HT1080 (cell line): ENCODE measurements at regions not wholly inside any gene's neighbourhood (a gene's known extent, or its start where the extent isn't known, plus 50 kb on each side); places are given as distances from the start of the nearest gene placed in this dataset.

Experiments
- DNase-seq: peaks from one replicate; pipeline ENCODE4 v3.0.0-alpha.2; 2015; ENCODE audit warnings: low read depth

DNA sequence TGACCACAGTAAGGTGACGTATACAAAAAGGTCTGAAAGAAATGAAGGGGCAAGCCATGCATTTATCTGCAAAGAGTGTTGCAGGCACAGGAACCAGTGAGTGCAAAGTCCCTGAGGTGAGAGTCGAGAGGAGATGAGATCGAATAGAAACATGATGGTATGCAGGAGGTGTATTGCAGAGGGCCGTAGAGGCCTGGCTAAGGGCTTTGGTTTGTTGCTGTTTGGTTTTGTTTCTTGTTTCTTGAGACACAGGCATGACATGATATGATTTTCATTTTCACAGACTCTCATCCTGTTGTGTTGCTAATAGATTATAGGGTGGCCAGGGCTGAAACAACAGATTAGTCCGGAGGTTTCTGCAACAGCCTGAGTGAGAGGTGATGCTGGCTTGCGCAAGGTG lies 80.4 kb downstream of the HSPH1 start:
- no peak for DNase-seq

DNA sequence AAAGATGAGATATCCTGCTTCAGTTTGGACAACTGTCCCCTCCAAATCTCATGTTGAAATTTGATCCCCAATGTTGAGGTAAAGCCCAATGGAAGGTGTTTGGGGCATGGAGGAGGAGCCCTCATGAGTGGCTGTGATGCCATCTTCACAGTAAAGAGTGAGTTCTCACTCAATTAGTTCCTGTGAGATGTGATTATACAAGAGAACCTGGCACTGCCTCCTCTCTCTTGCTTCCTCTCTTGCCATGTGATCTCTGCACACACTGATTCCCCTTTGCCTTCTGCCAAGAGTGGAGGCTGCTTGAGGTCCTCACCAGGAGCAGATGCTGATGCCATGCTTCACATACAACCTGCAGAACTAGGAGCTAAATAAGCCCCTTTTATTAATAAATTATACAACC lies 86.9 kb downstream of the HSPH1 start:
- DNase-seq, result no peak

DNA sequence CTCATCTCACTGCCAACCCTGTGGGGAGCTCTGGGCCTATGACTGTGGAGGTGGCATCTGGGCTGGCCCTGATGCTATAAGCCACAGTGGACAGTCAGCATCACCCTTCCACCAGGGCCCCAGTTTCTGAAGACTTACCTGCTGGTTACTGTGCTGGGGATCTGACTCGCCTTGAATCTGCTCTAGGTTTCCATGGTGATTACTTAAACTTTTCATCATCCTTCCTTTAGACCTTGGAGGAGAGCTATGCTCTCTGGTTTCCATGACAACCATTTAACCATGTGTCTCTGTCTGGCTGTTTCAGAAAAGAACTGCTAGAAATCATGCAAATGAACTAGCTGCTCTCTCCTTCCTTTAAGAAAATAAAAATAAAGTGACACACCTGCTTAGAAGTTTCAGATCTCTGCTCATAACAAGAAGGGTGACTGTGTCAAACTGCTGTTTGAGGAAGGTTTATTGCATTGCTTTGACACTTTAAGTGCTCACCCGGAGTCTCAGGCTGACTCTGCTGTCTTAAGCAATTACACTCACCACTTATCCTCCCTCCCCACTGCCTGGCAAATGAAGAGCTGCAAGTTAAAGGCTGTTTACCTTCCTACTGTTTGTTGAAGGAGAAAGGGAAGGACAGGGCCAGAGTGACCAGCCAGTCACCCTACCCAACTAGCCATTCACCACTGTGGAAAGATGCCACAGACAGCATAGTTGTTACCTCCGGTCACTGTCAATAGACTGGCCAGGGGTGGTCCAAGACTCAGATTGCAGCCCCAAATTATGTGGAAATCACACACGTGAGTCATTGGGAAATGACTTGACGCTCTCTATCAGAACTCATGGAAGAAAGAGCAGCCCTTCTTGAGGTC lies 87.6 kb downstream of the HSPH1 start:
- peak; percentile 43 for DNase-seq

DNA sequence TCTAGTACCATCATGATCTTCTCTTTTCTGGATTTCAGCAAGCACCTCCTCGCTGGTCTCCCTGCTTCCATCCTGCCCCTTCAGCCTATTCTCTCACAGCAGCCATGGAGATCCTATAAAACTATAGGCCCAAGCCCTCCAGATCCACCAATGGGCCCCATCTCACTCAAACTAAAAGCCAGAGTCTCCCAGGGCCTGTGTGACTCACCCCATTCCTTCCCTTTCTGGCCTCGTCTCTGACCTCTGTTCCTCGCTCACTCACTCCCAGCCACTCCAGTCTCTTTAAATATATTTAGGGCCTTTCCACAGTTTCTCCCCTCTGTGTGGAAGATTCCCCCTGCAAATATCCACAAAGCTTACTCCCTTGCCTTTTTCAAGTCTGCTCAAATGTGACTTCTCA lies 89.7 kb downstream of the HSPH1 start:
- DNase-seq, result peak; percentile 42

DNA sequence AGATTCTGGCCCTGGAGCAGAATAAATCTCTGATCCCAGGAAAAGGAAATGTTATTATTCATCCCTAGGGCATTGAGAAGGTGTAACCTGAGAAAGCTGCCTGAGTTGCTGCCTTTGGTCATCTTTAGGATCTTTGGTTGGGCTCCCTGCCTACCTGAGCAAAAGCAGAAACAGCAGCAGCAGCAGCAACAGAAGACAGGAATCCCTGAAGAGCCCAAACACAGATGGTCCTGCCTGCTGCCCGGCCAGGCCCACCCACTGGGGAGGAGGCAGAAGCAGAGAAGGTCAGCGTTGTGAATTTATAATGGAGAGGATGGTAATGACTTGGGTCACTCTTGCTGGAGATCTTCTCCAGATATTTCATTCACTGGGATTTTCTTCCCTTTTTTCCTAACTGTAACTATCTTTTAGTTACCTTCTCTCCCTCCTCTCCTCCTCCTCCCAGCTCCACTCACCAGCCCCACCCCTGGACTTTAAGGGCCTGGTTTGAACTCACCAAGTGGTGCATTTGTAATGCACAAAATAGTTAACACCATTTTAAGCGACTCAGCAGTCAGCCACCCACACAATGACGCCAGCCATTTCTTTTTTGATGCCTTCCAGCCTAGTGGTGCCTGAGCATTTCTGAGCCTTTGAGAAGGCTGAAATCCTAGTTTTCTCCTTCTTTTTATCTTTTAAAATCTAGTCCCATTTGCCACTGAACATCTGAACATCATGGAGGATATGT lies 91.7 kb downstream of the HSPH1 start:
- no peak for DNase-seq

DNA sequence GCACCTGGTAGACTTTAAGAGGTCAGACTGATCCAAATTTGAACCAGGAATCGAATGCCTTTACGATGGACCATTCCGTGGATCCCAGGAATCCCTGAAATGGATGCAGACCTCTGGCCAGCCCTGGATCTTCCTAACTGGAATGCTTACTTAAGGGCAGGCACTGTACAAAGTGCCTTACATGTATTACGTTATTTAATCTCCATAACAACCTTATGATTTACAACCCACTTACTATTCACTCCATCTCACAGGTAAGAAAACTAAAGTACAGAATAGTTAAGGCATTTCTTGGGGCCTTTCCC lies 93.6 kb downstream of the HSPH1 start:
- DNase-seq, result no peak

DNA sequence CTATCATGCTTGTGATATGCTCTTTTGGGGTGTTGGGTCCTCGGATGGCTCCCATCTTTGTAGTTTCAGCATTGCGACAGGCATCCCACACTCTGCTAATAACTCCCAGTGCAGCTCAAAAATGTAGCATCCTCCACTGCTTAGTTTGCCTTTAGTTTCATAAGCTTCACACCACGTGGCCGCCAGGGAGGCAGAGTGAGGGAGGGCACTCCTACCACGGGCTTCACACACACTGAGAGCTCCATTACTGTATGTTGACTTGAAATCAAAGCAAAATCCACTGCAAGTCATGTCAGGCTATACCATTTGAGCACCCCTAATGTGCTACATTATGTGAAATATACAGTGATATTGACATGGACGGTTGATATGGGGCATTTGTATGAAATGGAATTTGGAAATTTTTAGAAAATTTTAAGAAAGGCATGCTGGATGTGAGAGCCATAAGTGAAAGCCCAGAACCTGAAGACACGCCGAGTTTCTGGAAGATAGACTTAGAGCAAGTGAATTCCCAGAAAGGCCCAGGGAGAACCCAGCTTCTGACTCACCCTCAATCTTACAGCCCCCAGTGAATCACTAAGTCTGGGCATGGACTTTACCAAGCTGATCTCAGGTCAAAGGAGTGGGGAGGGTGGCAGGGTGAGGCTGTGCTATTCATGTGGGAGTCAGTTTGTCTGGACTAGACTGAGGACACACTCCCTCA lies 94.1 kb downstream of the HSPH1 start:
- DNase-seq, result peak; percentile 83

DNA sequence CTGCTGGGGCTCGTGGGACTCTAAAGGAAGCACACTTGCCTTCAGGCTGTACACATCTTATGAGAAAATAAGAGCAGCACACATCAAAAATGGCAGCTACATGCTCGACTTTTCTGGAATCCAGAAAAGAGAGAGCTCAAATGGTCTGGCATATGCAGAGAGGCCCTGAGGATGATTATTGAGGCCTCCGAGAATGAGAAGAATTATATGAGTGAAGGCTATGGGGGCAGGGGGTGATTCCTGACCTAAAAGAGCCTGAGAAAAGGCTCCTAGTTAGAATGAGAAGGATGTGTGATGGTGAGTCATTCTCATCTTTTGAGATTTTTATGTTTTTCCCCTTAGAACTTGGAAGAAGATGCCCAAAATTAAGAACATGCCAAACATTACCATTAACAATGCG lies 97.1 kb downstream of the HSPH1 start:
- no peak for DNase-seq

DNA sequence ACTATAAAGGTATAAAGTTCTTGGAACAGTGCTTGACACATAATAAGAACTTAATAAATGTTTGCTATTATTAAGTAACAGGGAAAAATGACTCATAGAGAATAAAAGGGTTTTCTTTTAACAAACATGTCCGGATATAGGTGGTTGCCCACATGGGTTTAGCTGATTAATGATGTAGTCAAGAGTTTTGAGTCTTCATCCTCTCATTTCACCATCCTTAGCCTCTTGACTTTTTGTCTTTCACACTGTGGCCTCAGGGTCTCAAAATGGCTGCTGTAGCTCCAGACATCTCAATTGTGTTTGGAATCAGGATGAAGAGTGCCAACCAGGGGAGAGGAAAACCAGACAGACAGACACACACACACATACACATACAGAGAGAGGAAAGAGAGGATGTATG lies 97.9 kb downstream of the HSPH1 start:
- DNase-seq, result no peak

DNA sequence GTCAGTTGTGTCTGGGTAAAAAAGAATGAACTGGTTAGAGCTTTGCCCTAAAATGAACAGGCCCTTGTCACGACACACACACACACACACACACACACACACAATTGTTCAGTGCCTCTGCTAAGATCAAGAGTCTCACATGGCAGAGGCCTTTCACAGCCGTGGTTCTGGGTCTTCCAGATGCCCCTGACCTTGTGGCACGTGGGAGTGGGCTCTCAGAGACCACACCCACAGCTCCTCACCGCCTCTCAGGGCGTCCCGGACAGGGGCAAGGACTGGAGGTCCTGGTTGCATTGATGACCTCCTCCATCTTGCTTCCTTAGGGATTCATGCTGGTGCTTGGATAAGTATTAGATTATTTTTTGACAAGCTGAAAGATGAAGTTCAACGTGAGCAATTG lies 101.0 kb downstream of the HSPH1 start:
- DNase-seq, result no peak

DNA sequence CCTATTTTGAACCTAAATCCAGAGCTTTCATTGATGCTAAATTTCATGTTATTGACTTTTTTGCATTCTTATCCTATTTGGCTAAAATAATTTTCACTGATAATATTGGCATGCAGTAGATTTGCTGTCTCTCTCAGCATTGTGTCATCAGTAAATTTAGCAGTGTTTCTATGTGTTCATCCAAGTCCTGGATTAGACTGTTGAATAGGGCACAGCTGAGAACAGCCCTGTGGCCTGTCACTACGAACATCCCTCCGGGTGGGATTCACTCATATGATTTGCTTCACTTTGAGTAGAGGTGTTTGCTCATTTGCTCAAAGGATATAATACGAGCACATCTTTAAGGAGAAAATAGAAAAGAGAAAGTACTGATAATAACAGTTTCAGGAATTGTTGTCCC lies 101.5 kb downstream of the HSPH1 start:
- no peak for DNase-seq

DNA sequence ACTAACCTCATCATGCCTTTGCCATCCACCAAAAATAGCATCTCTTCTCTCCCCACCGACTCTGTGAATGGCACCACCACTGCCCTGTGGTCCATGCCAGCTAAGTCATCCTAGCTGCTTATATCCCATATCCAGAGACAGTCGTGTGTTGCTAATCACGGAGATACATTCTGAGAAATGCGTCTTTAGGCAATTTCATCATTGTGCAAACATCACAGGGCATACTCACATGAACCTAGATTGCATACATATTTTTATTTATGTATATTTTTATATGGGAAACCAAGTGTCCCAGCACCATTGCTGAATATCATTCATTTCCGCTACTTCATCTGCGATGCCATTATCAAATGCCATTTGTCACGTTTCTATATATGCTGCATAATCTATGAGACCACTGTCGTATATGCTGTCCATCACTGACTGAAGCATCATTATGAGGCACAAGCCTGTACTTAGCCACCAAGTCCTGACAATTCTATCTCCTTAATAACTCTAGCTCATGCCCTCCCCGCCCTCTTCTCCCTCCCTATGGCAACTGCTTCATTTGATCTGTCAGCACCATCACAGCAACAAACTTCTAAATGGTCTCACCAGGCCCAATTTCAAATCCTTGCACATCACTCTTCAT lies 104.2 kb downstream of the HSPH1 start:
- DNase-seq, result no peak

DNA sequence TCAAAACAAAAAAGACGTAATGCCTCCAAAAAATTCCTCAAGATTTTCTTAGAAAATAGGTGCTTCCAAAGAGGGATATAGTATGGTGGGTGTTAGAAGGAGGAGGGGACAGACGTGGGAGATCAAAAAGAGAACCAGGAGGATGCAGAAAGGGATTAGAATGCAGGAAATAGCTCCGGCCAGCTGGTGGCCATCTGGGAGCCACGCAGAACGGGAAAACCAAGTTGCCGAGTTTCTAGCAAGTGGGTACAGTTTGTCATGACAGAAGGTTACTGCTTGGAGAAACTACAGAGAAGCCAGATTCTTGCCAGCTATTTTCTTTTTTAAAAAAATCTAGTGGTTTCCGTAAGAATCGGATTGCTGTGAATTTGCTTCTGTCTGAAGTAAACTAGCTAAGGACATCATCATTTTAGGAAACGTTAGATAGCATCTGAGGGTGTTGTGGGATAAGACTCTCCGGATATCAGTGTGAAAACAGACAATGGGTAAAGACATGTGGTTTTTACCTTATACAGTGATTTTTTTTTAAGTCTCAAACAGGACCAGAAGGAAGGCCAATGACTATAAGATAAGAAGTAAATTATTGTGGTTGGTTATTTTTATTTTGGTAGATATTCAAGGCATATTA lies 104.9 kb downstream of the HSPH1 start:
- no peak for DNase-seq

DNA sequence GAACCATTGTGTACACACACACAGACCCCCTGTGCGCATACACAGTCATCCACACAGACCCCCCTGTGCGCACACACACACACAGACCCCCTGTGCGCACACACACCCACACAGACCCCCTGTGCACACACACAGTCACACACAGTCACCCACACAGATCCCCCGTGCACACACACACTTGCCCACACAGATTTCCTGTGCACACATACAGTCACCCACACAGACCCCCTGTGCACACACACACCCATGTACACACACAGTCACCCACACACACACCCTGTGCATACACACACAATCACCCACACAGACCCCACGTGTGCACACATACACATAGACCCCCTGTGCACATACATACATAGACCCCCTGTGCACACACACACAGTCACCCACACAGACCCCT lies 106.1 kb downstream of the HSPH1 start:
- DNase-seq, result no peak

DNA sequence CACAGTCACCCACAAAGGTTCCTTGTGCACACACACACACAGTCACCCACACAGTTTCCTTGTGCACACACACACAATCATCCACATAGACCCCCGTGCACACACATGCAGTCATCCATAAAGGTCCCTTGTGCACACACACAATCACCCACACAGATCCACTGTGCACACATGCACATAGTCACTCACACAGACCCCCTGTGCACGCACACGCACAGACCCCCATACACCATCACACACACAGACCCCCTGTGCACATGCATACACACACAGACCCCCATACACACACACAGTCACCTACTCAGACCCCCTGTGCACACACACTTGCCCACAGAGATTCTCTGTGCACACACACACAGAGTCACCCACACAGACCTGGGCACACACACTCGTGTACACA lies 107.1 kb downstream of the HSPH1 start:
- no peak for DNase-seq

DNA sequence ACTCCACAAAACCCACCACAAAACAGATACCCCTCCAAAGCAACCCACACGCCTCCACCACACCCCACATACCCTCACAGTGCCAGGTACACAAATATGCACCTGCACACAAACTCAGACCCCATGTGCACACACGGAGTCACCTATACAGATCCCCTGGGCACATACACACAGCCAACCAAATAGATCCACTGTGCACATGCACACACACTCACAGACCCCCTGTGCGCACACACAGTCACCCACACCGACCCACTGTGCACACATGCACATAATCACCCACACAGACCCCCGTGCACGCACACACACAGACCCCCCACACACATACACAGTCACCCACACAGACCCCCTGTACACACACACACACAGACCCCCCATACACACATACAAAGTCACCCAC lies 107.8 kb downstream of the HSPH1 start:
- DNase-seq, result no peak

DNA sequence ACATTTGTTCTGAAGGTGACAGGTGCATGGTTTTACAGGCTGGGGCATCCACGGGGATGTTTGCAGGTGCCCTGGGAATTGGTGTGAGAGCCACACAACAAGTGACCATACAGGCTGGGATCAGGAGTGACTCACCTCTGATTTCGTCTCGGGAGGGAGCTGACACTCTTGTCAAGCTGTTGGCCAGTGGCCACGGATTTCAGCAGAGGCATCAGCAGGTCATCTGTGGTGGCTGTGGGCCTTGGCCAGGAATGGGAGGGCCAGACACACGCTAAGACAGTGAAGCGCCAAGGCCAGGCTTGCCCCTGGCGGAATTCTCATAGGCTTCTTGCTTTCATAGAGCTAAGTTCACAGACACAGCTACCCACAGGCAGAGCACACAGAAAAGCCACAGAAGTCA lies 108.6 kb downstream of the HSPH1 start:
- peak; percentile 52 for DNase-seq

DNA sequence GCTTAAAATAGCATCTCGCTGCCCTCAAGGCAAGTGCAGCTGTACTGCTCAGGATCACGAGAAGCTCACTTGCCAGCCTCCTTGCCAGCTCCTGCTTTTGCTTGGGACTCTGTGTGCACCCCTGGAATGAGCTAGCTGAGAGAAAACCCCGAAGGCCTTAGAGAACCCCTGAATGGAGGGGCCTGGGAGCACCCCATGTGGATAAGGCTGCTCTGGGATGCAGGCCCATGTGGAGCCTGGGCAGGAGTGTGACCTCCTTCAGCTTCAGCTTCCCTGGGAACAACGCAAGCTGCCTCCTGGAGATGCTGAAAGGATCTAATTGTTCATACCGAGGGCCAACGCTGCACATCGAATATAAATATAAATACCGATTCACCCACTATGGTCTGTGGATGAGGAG lies 109.2 kb downstream of the HSPH1 start:
- DNase-seq, result no peak

DNA sequence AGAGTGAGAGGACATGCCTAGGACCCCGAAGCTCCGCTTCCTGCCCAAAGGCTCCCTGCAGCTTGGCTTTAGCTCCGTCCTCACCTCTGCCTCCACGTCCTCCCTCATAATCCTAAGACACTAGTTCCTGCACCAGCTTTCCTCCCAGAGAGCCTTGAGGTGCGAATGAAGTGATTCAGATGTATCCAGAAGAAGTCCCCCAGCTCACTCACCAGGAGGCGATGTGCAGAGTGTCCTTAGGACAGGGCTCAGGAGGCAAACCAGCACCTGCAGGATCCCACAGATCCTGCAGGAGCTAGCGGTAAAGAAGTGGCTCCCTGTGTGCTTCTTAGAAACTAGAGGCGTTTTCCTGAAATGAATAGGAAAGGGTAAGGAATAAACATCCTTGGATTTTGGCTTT lies 109.7 kb downstream of the HSPH1 start:
- DNase-seq, result peak; percentile 29

DNA sequence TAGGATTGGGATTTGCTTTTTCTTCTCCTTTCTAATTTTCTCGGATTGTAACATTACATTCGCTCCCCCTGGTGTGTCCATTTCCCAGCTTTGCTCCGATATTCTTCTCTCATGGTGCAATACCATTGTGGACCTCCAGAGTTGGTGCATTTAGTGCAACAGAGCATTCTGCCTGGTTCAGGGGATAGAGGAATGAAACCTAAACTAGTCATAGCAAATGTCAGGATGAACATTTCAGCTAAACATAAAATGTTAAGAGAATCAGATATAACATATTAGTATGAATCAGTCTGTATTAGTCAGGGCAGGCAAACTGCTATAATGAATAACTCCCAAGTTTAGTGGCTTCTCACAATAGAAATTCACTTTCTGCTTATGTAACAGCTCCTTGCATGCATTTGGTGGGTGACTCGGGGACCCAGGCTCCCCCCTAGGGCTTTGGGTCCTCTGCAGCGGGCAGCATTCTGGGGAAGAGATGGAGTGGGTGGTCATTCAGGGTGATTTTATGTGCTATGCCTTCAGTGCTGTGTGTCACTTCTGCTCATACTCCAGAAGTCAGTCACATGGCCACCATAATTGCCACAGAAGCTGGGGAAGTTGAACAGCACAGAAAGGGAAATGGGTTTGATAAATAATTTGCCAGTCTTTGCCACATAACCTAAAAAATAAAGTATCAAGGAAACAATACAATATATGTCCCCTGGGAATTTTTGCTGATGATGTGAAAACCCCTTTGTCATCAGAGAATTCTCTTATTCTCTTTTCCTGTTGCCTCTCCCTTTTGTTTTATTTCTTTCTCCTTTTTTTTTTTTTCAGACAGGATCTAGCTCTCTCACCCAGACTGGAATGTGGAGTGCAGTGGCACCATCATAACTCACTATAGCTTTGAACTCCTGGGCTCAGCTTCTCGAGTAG lies 111.0 kb downstream of the HSPH1 start:
- no peak for DNase-seq

DNA sequence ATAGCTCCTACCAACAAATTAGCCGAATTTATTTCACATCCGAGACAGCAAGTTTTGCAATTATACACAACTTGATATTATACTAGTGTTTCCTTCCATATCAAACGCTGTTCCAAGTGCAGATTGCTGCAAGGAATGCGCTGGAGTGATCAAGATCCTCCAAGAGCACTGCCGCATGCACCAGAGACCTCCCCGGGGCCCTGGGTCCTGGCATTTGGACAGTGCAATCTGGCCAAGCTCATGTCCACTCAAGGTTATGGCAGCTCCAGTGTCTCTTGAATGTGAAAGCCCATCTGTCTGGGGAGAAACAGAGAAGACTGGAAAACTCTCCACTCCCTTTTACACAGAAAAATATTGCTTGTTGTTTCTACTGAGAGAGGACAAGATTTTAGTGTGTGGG lies 111.9 kb downstream of the HSPH1 start:
- no peak for DNase-seq
